HEK293 (cell line): ENCODE measurements at regions not wholly inside any gene's neighbourhood (a gene's known extent, or its start where the extent isn't known, plus 50 kb on each side); places are given as distances from the start of the nearest gene placed in this dataset.

Experiments
- YY1 ChIP-seq: fragments of 450-650 bp; formaldehyde crosslinking; IDR thresholded peaks from 2 replicates; pipeline ENCODE4 v1.5.1; 2018; ENCODE audit warnings: missing biosample characterization, missing genetic modification characterization
- ZBTB17 ChIP-seq: fragments of 450-650 bp; formaldehyde crosslinking; IDR thresholded peaks from 2 replicates; pipeline ENCODE4 v1.5.1; 2016; ENCODE audit warnings: missing biosample characterization, missing genetic modification characterization
- ZFP41 ChIP-seq: fragments of 450-650 bp; formaldehyde crosslinking; IDR thresholded peaks from 2 replicates; pipeline ENCODE4 v1.5.1; 2016; ENCODE audit warnings: missing biosample characterization, missing genetic modification characterization, borderline replicate concordance
- ZNF24 ChIP-seq: fragments of 450-650 bp; formaldehyde crosslinking; IDR thresholded peaks from 2 replicates; pipeline ENCODE4 v1.5.1; 2016; ENCODE audit warnings: missing biosample characterization, missing genetic modification characterization
- ZNF274 ChIP-seq, 2 experiments: fragments of 200-500 bp in 1 of 2; fragments of 450-650 bp in 1 of 2; sonication (Bioruptor generic) in 1 of 2; formaldehyde crosslinking in 1 of 2; IDR thresholded peaks; 2 replicates each; pipeline versions ENCODE4 v1.5.1 to v1.6.1; 2014 to 2016; ENCODE audit warnings: borderline replicate concordance in 1 of 2, inconsistent platforms in 1 of 2, low read length in 1 of 2, missing biosample characterization in 1 of 2, missing genetic modification characterization in 1 of 2
- ZNF555 ChIP-seq: fragments of 450-650 bp; formaldehyde crosslinking; conservative IDR thresholded peaks from 2 replicates; pipeline ENCODE4 v1.5.1; 2017; ENCODE audit warnings: missing biosample characterization, mild to moderate bottlenecking, missing genetic modification characterization, inconsistent platforms
- ZNF677 ChIP-seq: fragments of 450-650 bp; IDR thresholded peaks from 2 replicates; pipeline ENCODE4 v1.5.0; 2018; ENCODE audit warnings: missing biosample characterization, mild to moderate bottlenecking, missing genetic modification characterization, moderate library complexity
- TF ChIP-seq, protein P1 (sequence below): fragments of 450-650 bp; formaldehyde crosslinking; IDR thresholded peaks from 2 replicates; pipeline ENCODE4 v1.5.1; 2016; ENCODE audit warnings: missing biosample characterization, missing genetic modification characterization
- TF ChIP-seq, protein P2 (sequence below): fragments of 450-650 bp; formaldehyde crosslinking; IDR thresholded peaks from 2 replicates; pipeline ENCODE4 v1.5.1; 2016; ENCODE audit warnings: missing biosample characterization, missing genetic modification characterization
- TF ChIP-seq, protein P3 (sequence below): fragments of 450-650 bp; formaldehyde crosslinking; IDR thresholded peaks from 2 replicates; pipeline ENCODE4 v1.5.1; 2016; ENCODE audit warnings: missing biosample characterization, missing genetic modification characterization
- TF ChIP-seq, protein P4 (sequence below): fragments of 450-650 bp; formaldehyde crosslinking; IDR thresholded peaks from 2 replicates; pipeline ENCODE4 v1.5.1; 2016; ENCODE audit warnings: missing biosample characterization, missing genetic modification characterization

GRCh38 chr4:127419431-127419830 is 213.3 kb upstream of the INTU start:
- TF ChIP-seq, protein P1, sequence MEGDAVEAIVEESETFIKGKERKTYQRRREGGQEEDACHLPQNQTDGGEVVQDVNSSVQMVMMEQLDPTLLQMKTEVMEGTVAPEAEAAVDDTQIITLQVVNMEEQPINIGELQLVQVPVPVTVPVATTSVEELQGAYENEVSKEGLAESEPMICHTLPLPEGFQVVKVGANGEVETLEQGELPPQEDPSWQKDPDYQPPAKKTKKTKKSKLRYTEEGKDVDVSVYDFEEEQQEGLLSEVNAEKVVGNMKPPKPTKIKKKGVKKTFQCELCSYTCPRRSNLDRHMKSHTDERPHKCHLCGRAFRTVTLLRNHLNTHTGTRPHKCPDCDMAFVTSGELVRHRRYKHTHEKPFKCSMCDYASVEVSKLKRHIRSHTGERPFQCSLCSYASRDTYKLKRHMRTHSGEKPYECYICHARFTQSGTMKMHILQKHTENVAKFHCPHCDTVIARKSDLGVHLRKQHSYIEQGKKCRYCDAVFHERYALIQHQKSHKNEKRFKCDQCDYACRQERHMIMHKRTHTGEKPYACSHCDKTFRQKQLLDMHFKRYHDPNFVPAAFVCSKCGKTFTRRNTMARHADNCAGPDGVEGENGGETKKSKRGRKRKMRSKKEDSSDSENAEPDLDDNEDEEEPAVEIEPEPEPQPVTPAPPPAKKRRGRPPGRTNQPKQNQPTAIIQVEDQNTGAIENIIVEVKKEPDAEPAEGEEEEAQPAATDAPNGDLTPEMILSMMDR (tag by site-specific recombination): no peak
- TF ChIP-seq ZNF677 (tag by site-specific recombination): no peak
- TF ChIP-seq YY1 (tag by site-specific recombination): no peak
- no peak for TF ChIP-seq ZBTB17
- no peak for TF ChIP-seq ZNF555 (tag by site-specific recombination)
- TF ChIP-seq, protein P2, sequence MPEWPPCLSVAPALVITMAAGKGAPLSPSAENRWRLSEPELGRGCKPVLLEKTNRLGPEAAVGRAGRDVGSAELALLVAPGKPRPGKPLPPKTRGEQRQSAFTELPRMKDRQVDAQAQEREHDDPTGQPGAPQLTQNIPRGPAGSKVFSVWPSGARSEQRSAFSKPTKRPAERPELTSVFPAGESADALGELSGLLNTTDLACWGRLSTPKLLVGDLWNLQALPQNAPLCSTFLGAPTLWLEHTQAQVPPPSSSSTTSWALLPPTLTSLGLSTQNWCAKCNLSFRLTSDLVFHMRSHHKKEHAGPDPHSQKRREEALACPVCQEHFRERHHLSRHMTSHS (tag by site-specific recombination): no peak
- TF ChIP-seq ZFP41: no peak
- TF ChIP-seq, protein P3, sequence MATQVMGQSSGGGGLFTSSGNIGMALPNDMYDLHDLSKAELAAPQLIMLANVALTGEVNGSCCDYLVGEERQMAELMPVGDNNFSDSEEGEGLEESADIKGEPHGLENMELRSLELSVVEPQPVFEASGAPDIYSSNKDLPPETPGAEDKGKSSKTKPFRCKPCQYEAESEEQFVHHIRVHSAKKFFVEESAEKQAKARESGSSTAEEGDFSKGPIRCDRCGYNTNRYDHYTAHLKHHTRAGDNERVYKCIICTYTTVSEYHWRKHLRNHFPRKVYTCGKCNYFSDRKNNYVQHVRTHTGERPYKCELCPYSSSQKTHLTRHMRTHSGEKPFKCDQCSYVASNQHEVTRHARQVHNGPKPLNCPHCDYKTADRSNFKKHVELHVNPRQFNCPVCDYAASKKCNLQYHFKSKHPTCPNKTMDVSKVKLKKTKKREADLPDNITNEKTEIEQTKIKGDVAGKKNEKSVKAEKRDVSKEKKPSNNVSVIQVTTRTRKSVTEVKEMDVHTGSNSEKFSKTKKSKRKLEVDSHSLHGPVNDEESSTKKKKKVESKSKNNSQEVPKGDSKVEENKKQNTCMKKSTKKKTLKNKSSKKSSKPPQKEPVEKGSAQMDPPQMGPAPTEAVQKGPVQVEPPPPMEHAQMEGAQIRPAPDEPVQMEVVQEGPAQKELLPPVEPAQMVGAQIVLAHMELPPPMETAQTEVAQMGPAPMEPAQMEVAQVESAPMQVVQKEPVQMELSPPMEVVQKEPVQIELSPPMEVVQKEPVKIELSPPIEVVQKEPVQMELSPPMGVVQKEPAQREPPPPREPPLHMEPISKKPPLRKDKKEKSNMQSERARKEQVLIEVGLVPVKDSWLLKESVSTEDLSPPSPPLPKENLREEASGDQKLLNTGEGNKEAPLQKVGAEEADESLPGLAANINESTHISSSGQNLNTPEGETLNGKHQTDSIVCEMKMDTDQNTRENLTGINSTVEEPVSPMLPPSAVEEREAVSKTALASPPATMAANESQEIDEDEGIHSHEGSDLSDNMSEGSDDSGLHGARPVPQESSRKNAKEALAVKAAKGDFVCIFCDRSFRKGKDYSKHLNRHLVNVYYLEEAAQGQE (tag by site-specific recombination): no peak
- TF ChIP-seq ZNF274 (IDR thresholded peaks at IDR 0.05; ENCODE audit: low read length): no peak
- no peak for TF ChIP-seq ZNF274 (tag by site-specific recombination; IDR thresholded peaks at IDR 0.05; ENCODE audit: borderline replicate concordance)
- TF ChIP-seq ZNF24 (tag by site-specific recombination): no peak
- TF ChIP-seq, protein P4, sequence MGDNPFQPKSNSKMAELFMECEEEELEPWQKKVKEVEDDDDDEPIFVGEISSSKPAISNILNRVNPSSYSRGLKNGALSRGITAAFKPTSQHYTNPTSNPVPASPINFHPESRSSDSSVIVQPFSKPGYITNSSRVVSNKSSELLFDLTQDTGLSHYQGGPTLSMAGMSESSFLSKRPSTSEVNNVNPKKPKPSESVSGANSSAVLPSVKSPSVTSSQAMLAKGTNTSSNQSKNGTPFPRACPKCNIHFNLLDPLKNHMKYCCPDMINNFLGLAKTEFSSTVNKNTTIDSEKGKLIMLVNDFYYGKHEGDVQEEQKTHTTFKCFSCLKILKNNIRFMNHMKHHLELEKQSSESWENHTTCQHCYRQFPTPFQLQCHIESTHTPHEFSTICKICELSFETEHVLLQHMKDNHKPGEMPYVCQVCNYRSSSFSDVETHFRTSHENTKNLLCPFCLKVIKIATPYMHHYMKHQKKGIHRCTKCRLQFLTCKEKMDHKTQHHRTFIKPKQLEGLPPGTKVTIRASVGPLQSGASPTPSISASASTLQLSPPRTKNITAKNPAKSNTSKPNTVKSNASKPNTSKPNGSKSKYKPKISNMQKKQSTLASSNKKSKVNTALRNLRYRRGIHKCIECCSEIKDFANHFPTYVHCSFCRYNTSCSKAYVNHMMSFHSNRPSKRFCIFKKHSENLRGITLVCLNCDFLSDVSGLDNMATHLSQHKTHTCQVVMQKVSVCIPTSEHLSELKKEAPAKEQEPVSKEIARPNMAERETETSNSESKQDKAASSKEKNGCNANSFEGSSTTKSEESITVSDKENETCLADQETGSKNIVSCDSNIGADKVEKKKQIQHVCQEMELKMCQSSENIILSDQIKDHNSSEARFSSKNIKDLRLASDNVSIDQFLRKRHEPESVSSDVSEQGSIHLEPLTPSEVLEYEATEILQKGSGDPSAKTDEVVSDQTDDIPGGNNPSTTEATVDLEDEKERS (tag by site-specific recombination): no peak
